SU-DHL-6 (cell line): ENCODE measurements at regions not wholly inside any gene's neighbourhood (a gene's known extent, or its start where the extent isn't known, plus 50 kb on each side); places are given as distances from the start of the nearest gene placed in this dataset.

Experiments used
- H2AFZ ChIP-seq: fragments of 200-600 bp; sonication (generic); 2 replicates; pipeline ENCODE4 v1.6.1; 2014; ENCODE audit warnings: low read depth, mild to moderate bottlenecking, moderate library complexity, mixed read lengths, antibody characterized with exemption, low read length; ENCODE audit not compliant: severe bottlenecking
- H3F3A ChIP-seq: fragments of 200-600 bp; shearing (Covaris generic); 2 replicates; pipeline ENCODE4 v1.6.0; 2016; ENCODE audit warnings: antibody characterized with exemption, mild to moderate bottlenecking; ENCODE audit not compliant: insufficient read depth
- H3K27ac ChIP-seq: fragments of 200-600 bp; sonication (generic); 2 replicates; pipeline ENCODE4 v1.5.1; 2016; ENCODE audit warnings: low read depth, mild to moderate bottlenecking, low read length, moderate library complexity, mixed read lengths
- H3K27me3 ChIP-seq: fragments of 200-600 bp; sonication (generic), shearing (Covaris generic); 2 replicates; pipeline ENCODE4 v1.6.0; 2014; ENCODE audit warnings: mild to moderate bottlenecking, low read length
- H3K36me3 ChIP-seq: fragments of 200-600 bp; sonication (generic); 2 replicates; pipeline ENCODE4 v1.6.1; 2014; ENCODE audit warnings: mild to moderate bottlenecking, low read length, mixed read lengths
- H3K4me2 ChIP-seq: fragments of 300-600, 200-600 bp; shearing (Covaris generic), sonication (generic); 2 replicates; pipeline ENCODE4 v1.6.0; 2014; ENCODE audit warnings: low read length, low read depth, mild to moderate bottlenecking; ENCODE audit not compliant: poor library complexity, severe bottlenecking
- H3K4me3 ChIP-seq: fragments of 200-600 bp; sonication (generic); 2 replicates; pipeline ENCODE4 v1.5.1; 2014; ENCODE audit warnings: antibody characterized with exemption, low read length, mild to moderate bottlenecking, mixed read lengths; ENCODE audit not compliant: insufficient read depth, poor library complexity, severe bottlenecking
- H3K79me2 ChIP-seq: fragments of 200-600 bp; sonication (generic); 2 replicates; pipeline ENCODE4 v1.6.1; 2014; ENCODE audit warnings: mild to moderate bottlenecking, low read length, moderate library complexity; ENCODE audit not compliant: insufficient read depth
- H3K9ac ChIP-seq: fragments of 200-600 bp; sonication (generic); 2 replicates; pipeline ENCODE4 v1.7.0; 2014; ENCODE audit warnings: mild to moderate bottlenecking, low read length
- H3K9me2 ChIP-seq: fragments of 200-600 bp; sonication (generic); replicated peaks from 2 replicates; pipeline ENCODE4 v1.6.1; 2014; ENCODE audit warnings: low read length; ENCODE audit not compliant: insufficient read depth
- H3K9me3 ChIP-seq: fragments of 200-600 bp; sonication (generic); 2 replicates; pipeline ENCODE4 v1.6.1; 2014; ENCODE audit warnings: low read length, mixed read lengths; ENCODE audit not compliant: insufficient read depth
- H4K20me1 ChIP-seq: fragments of 200-600 bp; sonication (generic); 2 replicates; pipeline ENCODE4 v1.6.1; 2014; ENCODE audit warnings: low read depth, mild to moderate bottlenecking, antibody characterized with exemption, low read length, moderate library complexity, mixed read lengths
- EZH2phosphoT487 ChIP-seq: fragments of 200-600 bp; sonication (generic), shearing (Covaris generic); conservative IDR thresholded peaks from 2 replicates; pipeline ENCODE4 v1.6.1; 2018; ENCODE audit warnings: mild to moderate bottlenecking, antibody characterized with exemption, low read length, moderate library complexity, mixed read lengths
- TF ChIP-seq, protein P1 (sequence below): fragments of 200-600 bp; sonication (generic); IDR thresholded peaks from one replicate; pipeline ENCODE4 v1.5.1; 2017; ENCODE audit warnings: antibody characterized with exemption, mild to moderate bottlenecking, low read length, moderate library complexity; ENCODE audit not compliant: insufficient read depth, poor library complexity, severe bottlenecking

DNA sequence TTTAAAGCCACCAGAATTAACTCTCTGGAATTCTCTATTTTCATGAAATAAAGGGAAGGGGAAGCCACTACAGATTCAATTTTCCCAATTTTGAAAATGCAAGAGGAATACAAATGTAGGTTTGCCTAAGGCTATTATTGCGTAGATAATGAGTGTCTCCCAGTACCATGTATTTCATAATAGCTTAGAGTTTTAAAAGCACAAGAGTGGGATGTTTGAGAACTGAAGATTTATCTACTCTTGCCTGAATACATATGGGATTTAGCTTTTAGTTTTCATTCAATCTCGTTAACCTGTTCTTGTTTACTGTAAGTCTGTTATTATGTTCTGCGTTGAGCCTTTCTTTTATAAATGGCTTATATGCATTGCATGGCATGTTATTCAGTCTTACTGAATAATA, 795.1 kb downstream of the BRINP3 start:
- no peak overlapping the region for H3K9ac ChIP-seq
- no peaks in the 10 kb centered on the region for H3F3A ChIP-seq
- H3K9me2 ChIP-seq: no peaks in the 10 kb centered on the region
- H3K27ac ChIP-seq: no peak overlapping the region
- H3K4me3 ChIP-seq: no peak overlapping the region
- no peaks in the 10 kb centered on the region for H3K27me3 ChIP-seq
- no peaks in the 10 kb centered on the region for H3K9me3 ChIP-seq
- H3K79me2 ChIP-seq: no peaks in the 10 kb centered on the region
- TF ChIP-seq EZH2phosphoT487: no peak
- TF ChIP-seq, protein P1, sequence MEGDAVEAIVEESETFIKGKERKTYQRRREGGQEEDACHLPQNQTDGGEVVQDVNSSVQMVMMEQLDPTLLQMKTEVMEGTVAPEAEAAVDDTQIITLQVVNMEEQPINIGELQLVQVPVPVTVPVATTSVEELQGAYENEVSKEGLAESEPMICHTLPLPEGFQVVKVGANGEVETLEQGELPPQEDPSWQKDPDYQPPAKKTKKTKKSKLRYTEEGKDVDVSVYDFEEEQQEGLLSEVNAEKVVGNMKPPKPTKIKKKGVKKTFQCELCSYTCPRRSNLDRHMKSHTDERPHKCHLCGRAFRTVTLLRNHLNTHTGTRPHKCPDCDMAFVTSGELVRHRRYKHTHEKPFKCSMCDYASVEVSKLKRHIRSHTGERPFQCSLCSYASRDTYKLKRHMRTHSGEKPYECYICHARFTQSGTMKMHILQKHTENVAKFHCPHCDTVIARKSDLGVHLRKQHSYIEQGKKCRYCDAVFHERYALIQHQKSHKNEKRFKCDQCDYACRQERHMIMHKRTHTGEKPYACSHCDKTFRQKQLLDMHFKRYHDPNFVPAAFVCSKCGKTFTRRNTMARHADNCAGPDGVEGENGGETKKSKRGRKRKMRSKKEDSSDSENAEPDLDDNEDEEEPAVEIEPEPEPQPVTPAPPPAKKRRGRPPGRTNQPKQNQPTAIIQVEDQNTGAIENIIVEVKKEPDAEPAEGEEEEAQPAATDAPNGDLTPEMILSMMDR: no peak
- H4K20me1 ChIP-seq: no peaks in the 10 kb centered on the region
- no peak overlapping the region for H3K4me2 ChIP-seq
- H2AFZ ChIP-seq: peak overlapping the region; percentile 57
- no peaks in the 10 kb centered on the region for H3K36me3 ChIP-seq

GRCh38 chr1:189686288-189686687, 791.4 kb downstream of the BRINP3 start:
- Histone ChIP-seq H3K9me2 (no peaks in the 10 kb centered on the region), H3K9me3 (no peaks in the 10 kb centered on the region), H3F3A (no peaks in the 10 kb centered on the region), H3K79me2 (no peaks in the 10 kb centered on the region), H3K9ac (no peak overlapping the region), H2AFZ (no peak overlapping the region), H3K27ac (no peak overlapping the region), H3K36me3 (no peaks in the 10 kb centered on the region), H3K27me3 (no peaks in the 10 kb centered on the region), H4K20me1 (no peaks in the 10 kb centered on the region), H3K4me3 (no peak overlapping the region), H3K4me2 (no peak overlapping the region)
- TF ChIP-seq, protein P1: no peak

- H2AFZ ChIP-seq: peak overlapping the region; percentile 64
- TF ChIP-seq, protein P1: no peak
- no peak for TF ChIP-seq EZH2phosphoT487
- no peak overlapping the region for H3K4me2 ChIP-seq
- H3K9me2 ChIP-seq: no peaks in the 10 kb centered on the region
- no peaks in the 10 kb centered on the region for H3K27me3 ChIP-seq
- no peak overlapping the region for H3K27ac ChIP-seq
- no peaks in the 10 kb centered on the region for H3K36me3 ChIP-seq
- H3K79me2 ChIP-seq: no peaks in the 10 kb centered on the region
- no peak overlapping the region for H3K9ac ChIP-seq
- no peaks in the 10 kb centered on the region for H3K9me3 ChIP-seq
- no peaks in the 10 kb centered on the region for H3F3A ChIP-seq
- H3K4me3 ChIP-seq: no peak overlapping the region
- no peaks in the 10 kb centered on the region for H4K20me1 ChIP-seq
Observed at GRCh38 chr1:189693140-189693539, 784.5 kb downstream of the BRINP3 start.

GRCh38 chr1:189696297-189696696, 781.4 kb downstream of the BRINP3 start:
- H3K27me3 ChIP-seq: no peaks in the 10 kb centered on the region

More at GRCh38 chr1:189696297-189696696, 781.4 kb downstream of the BRINP3 start:
- Histone ChIP-seq H3K27ac (no peak overlapping the region), H3K9me3 (no peaks in the 10 kb centered on the region), H3F3A (no peaks in the 10 kb centered on the region), H3K4me3 (no peak overlapping the region), H3K36me3 (no peaks in the 10 kb centered on the region), H4K20me1 (no peaks in the 10 kb centered on the region), H3K4me2 (no peak overlapping the region), H3K9me2 (no peaks in the 10 kb centered on the region), H3K9ac (no peak overlapping the region), H3K79me2 (no peaks in the 10 kb centered on the region), H2AFZ (no peak overlapping the region)
- no peak for TF ChIP-seq EZH2phosphoT487
- TF ChIP-seq, protein P1: no peak
